22Rv1 (cell line): ENCODE measurements at regions not wholly inside any gene's neighbourhood (a gene's known extent, or its start where the extent isn't known, plus 50 kb on each side); places are given as distances from the start of the nearest gene placed in this dataset.
"Not testable (repeated sequence)": the region's sequence is repeated elsewhere in the genome, so short reads cannot be mapped to it uniquely, and the experiment has no call there.

Experiments
- CTCF ChIP-seq: fragments of 450-650 bp; IDR thresholded peaks from 2 replicates; pipeline ENCODE4 v1.5.1; 2017; ENCODE audit warnings: mild to moderate bottlenecking
- ZFX ChIP-seq: fragments of 450-650 bp; IDR thresholded peaks from 2 replicates; pipeline ENCODE4 v1.6.1; 2017; ENCODE audit warnings: antibody characterized with exemption, borderline replicate concordance

GRCh38 chrX:111022998-111023397, 73.0 kb upstream of the PAK3 start:
- not testable (repeated sequence) for TF ChIP-seq CTCF, ZFX
